GM21723 (cell line): ENCODE measurements at regions not wholly inside any gene's neighbourhood (a gene's known extent, or its start where the extent isn't known, plus 50 kb on each side); places are given as distances from the start of the nearest gene placed in this dataset.

ENCODE experiments used
- ATAC-seq: cut with Tn5 transposase; IDR thresholded peaks from one replicate; pipeline ENCODE4 v1.9.1; 2021; ENCODE audit warnings: mild to moderate bottlenecking, moderate library complexity; ENCODE audit not compliant: unreplicated experiment

GRCh38 chrX:139297638-139298037 is 232.9 kb upstream of the F9 start:
- no peak for ATAC-seq

GRCh38 chrX:139293991-139294390 is 236.5 kb upstream of the F9 start:
- no peak for ATAC-seq

GRCh38 chrX:139290310-139290709 is 240.2 kb upstream of the F9 start:
- peak; percentile 68 for ATAC-seq

- ATAC-seq = no peak
Observed at GRCh38 chrX:139287155-139287924, 243.2 kb upstream of the F9 start.

DNA sequence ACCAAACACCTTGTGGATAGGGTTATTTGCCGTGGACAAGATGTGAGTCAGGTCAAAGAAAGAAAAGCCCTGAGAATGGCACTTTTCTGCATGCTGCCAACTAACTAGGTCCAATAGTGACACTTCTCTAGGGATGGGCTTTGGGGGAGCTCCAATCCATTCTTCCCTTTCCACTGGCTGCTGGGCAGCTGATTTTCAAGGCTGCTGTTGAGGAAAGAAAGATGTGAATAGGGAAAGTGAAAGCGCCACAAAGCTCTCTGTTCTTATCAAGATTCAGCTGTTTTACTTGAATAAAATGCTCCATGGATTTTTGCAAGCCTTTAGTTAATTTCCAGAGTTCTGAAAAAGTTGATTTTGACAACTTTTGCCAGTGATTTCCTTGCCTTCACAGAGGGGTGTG is 244.2 kb upstream of the F9 start:
- no peak for ATAC-seq

DNA sequence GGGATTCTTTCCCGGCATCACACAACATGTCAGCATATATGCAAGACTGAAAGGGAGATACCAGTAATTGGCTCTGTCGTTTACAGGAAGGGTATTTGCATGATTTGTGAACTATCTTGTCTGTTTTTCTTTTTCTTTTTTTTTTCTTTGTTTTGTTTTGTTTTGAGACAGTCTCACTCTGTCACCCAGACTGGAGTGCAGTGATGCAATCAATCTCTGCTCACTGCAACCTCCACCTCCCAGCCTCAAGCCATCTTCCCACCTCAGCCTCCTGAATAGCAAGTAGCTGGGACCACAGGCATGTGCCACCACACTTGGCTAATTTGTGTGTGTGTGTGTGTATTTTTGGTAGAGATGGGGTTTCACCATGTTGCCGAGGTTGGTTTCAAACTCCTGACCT is 262.7 kb upstream of the F9 start:
- no peak for ATAC-seq

- no peak for ATAC-seq
Observed at GRCh38 chrX:139246295-139246694, 284.2 kb upstream of the F9 start.

DNA sequence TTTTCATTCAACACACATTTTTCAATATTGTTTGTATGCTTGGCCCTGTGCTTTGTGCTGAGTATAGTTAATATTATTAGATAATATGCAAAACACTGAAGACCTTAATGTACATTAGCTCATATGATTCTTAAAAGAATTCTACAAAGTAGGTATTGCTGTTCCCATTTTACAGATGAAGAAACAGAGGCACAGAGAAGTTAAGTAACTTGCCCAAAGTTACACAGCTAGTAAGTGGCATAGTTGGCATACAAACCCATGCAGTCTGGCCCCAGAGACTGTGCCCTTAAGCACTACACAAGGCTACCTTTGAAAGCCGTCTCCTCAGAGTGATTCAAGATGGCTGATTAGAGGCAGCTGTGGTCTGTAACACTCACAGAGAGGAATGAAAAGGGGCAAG is 293.4 kb upstream of the F9 start:
- ATAC-seq = no peak

- no peak for ATAC-seq
Observed at GRCh38 chrX:139234898-139235297, 295.6 kb upstream of the F9 start.

DNA sequence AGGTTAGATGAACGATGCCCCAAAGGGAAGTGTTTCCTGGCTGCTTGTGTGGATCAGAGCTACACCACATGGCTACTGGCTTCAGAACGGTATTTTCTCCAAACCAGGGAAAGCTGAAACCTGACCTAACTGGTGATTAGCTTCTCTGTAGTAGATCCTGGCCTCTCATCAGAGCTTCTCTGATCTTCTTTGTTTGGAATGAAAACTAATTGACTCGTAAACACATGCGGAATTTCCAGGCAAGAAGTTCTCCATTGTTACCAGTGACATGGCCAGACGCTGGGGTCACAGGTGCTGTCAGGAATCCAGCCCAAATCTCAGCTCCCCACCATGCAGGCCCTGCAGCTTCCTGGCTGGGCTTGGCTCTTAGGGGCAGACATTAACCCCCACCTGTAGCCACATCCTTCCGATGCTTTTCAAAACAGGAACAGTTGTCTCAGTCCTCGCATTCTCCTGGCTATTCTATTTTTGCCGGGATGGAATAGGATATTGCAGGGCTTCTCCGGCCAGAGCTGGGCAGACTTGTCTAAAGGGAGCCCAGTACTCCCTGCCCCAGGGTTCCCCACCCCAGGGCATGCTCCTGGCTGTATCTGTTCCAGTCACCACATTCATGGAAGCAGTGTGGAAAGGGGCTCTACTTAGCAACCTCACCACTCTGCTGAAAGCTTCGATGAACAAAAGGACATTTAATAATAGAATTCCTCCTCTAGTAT is 305.4 kb upstream of the F9 start:
- ATAC-seq = no peak

DNA sequence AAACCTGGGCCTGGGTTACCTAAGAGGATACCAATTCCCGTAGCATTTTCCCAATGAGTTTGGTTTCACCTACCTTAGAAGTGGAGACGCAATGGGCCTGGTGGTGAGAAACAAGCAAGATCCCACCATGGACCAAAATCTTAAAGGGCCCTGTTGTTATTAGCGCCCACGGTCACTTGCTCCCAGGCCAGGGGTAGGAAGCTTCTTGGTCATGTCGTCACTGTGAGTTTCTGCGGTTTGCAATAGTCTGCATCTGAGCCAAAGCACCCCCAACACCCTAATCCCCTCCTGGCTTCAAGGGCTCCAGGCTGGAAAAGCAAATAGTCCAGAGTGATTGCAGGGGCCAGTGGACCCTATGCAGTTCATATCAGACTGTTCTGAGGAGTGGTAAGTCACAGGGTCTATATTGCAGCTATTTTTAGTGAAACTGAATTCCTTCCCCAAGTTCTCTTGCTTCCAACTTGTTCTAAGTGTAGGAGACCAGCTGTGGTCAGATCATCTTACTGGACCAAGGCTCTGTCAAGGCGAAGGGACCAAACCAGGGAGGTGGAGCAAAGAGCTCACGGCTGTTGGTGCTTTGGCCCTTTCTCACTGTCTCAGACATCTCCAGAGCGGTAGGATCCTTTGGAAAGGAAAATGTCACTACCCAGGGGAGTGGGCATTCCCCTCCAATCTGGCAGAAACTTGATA is 307.9 kb upstream of the F9 start:
- no peak for ATAC-seq

DNA sequence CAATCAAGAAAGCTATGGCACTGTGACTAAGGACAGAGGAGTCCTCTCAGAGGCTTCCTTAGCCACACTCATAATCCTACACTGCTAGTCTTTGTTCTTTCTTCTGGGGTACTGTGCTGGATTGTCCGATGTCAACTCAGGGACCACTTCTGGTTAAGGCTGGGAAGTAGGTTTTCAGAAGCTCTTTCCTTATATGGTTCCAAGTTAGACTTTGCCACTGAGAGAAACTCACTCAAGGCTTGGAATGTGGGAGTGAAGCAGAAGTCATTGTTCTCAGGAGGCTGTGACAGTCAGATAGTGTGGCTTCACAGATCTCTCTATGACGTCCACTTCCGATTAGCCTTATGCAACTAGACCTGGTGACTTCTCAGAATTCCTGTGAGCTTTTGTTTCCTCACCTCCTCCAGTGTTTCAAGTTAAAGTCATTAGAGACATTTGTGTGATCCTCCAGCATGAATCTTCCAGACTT is 317.3 kb upstream of the F9 start:
- ATAC-seq = no peak

DNA sequence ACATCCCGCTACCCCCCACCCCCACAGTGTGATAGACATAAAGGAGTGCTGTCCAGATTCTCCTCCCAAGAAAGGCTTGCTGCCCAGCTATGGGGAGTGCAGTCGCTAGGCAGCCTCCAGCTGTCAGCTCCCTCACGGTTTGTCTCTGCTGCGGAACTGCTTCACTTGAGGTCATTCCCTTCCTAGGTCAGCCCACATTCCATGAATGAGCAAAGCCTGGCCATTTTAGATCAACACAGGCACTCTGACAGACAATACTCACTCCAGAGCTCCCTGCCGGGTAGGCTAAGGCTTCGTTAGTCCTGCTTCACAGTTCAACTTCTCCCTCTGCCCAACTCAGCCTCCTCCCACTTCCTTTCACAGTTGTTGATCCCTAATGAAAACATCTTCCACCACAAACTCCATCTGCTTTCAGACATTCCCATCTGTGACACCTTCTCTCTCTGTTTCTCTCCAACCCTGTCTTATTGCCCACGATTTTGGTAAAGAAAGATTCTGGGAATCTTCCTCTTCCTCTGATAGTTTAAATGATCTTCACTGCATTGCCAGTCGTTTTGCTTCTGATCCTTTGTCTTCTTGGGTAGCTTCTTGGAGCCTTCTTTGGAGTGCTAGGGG is 318.9 kb upstream of the F9 start:
- ATAC-seq = no peak

- no peak for ATAC-seq
Observed at GRCh38 chrX:139209342-139209741, 321.2 kb upstream of the F9 start.

GRCh38 chrX:139207655-139208054 is 322.9 kb upstream of the F9 start:
- ATAC-seq = no peak

- ATAC-seq = no peak
Observed at GRCh38 chrX:139206914-139207313, 323.6 kb upstream of the F9 start.

GRCh38 chrX:139204898-139205667 is 325.5 kb upstream of the F9 start:
- ATAC-seq = no peak

DNA sequence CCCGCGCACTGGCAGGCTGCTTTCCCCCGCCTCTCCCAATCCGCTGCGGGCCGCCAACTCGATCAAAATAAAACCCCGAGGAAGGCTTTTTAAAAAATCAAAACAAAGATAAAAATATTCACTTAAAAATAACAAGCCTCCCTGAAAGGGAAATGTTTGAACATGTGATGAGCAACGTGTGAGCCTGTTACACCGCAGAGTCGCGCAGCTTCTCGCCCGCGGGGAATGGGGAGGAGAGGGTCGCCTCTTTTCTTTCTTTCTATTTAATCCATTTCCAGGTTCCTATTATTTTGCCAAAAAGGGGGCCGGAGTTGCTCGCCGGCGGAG is 326.0 kb upstream of the F9 start:
- ATAC-seq = no peak

- ATAC-seq = no peak
Observed at GRCh38 chrX:139203651-139204570, 326.6 kb upstream of the F9 start.
